Fibroblast of villous mesenchyme (primary cell): ENCODE measurements at regions not wholly inside any gene's neighbourhood (a gene's known extent, or its start where the extent isn't known, plus 50 kb on each side); places are given as distances from the start of the nearest gene placed in this dataset.

Experiments
- DNase-seq: peaks from one replicate; pipeline ENCODE4 v3.0.0-alpha.2; 2010; ENCODE audit warnings: low read depth
- H3K4me3 ChIP-seq: 2 replicates; pipeline ENCODE4 v1.5.1; 2011; ENCODE audit warnings: low read depth, mild to moderate bottlenecking, low read length
- CTCF ChIP-seq: IDR thresholded peaks from 2 replicates; pipeline ENCODE4 v1.5.1; 2012; ENCODE audit warnings: low read depth, mild to moderate bottlenecking, low read length; ENCODE audit not compliant: insufficient read depth

DNA sequence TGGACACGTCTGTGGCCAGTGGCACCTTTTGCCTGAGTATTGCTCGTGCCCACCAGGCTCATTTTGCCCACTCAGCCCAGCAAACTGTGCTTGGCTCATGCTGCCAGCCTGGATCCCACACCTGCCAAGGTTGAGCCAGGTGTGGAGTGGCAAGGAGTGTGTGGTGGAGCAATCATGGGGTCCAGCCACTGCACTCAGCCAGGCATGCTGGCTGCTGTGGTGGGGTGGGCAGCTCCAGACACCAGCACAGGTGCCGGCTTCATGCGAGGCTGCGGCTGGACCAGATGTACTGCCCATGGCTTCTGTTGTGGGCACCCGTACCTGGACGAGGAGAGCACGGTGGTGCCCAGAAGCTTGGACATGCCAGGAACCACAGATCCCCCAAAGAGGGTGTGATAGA, 364.1 kb downstream of the TMEM38B start:
- no peak overlapping the region for H3K4me3 ChIP-seq
- DNase-seq = no peak
- TF ChIP-seq CTCF = no peak

GRCh38 chr9:106059886-106060285, 365.5 kb downstream of the TMEM38B start:
- no peak overlapping the region for H3K4me3 ChIP-seq
- DNase-seq = no peak
- TF ChIP-seq CTCF = no peak

- H3K4me3 ChIP-seq = no peak overlapping the region
- no peak for DNase-seq
- TF ChIP-seq CTCF = no peak
These were observed 366.5 kb downstream of the TMEM38B start for GRCh38 chr9:106060885-106061284.

DNA sequence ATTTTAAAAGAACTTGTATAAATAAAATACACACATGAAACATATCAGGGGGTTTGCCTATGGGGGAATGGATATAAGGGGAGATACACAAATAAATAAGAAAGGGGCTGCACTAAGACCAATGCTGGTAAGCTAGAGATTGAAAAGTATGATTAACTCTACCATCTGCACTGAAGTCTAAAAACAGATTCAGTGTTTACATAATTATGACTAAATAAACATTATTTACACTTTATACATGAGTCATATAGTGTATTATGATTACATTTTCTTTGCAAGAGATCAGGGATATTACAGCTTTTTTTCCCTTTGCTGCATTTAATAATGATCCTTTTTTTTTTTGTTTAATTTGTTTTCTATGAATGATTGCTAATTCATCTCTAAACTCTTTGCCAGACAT, 367.9 kb downstream of the TMEM38B start:
- no peak for DNase-seq
- H3K4me3 ChIP-seq = no peak overlapping the region
- TF ChIP-seq CTCF = no peak

DNA sequence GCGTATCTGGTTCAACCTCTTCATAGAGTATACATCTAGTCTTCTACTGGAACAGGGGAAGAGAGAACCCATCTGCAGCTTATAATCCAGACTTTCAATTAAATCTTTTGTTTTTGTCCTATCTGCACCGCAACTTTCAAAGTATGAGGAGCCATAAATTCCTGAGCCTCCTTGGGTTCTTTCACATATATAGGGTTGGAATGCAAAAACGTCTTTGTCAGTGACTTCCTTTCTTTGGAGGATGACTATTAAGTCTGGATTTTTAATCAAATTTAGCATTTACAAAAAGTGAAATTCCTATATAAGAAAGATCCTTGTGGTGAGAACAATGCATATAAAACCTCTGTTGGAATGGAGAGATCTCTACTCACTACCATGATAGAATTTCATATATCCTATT, 370.8 kb downstream of the TMEM38B start:
- no peak for TF ChIP-seq CTCF
- no peak for DNase-seq
- no peak overlapping the region for H3K4me3 ChIP-seq

GRCh38 chr9:106065579-106066214, 371.4 kb downstream of the TMEM38B start:
- DNase-seq = no peak
- TF ChIP-seq CTCF = no peak
- H3K4me3 ChIP-seq = no peak overlapping the region

DNA sequence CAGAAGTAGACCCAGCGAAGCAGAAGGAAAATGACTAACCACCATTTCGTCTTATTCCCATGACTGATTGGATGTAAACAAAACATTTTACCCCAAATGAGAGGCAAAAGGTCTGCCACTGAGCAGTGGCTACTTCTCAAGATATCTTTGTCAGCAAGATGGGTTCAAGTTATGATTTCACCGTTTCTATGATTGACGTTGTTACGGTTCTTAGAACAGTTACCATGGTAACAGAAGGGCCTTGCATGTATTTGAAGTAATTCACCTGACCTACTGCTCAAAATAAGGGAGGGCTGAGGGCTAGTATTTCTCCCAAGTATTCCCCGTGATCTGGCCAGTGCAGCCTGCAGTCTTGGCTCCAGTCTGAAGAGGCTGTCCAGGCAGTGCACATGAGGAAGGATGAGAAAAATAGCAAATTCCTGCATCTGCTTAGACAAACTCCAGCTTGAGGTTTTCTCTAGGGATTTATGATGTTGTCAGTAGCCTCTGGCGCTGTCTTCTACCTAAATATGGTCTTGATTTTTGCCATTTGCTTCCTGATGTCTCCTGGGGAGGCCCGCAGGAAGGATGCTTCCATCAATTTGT, 372.7 kb downstream of the TMEM38B start:
- DNase-seq = no peak
- TF ChIP-seq CTCF = no peak
- H3K4me3 ChIP-seq = no peak overlapping the region
